SK-MEL-5 (cell line): ENCODE measurements at regions not wholly inside any gene's neighbourhood (a gene's known extent, or its start where the extent isn't known, plus 50 kb on each side); places are given as distances from the start of the nearest gene placed in this dataset.
A peak's percentile ranks its signal among the peaks of the same experiment; 100 is the strongest.
"Not testable (repeated sequence)": the region's sequence is repeated elsewhere in the genome, so short reads cannot be mapped to it uniquely, and the experiment has no call there.

ENCODE experiments used
- DNase-seq: peaks from one replicate; pipeline ENCODE4 v3.0.0-alpha.2; 2016; ENCODE audit warnings: low read depth, low spot score
- in situ Hi-C: cut with HindIII; loops from 2 replicates; pipeline ENCODE4 v1.10.0; 2016; ENCODE audit warnings: low sequenced_read_pairs, high pct_unique_total_duplicates, low pct_unique_long_range_greater_than_20kb

DNA sequence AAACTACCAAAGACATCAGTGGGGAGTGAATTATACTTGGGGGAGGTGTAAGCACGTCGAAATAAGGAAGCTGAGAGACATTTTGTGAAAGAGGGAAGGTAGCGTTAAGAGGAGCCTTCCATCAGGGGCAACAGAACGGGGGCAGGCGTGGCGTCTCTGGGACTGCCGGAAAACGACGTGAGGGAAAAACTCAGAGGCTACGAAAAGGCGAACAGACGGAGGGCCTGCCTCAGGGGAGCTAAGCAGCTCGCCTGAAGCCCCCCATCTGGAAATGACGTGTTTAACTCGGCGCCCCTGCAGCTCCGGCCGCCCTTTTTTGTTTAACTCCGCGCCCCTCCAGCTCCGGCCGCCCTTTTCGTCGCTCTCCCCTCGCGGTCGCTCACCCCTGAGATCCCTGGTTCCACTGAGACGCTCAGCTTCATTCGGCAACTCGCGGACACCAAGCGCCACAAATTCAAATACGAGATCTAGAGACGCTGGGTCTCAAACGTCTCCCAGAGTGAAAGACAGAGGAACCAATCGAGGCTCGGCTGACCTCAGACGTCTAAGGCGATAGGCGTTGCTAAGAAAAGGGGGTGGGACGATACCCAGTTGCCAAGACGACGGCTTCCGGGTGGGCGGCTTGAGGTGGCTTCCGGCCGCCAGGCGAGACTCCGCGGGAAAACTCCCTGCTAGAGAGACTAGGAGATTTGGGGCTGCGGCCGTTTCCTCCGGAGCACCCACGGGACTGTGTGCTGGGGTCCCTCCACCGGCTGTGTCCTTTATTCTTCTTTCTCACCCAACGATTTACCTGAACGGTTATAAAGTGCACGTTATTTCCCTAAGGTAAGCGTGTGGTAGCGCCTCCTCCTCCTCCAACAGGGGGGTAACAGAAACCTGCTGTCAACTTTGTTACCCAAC is 383.2 kb downstream of the ZFHX3 start:
- in situ Hi-C loops: no loop called here
- peak; percentile 98 for DNase-seq

DNA sequence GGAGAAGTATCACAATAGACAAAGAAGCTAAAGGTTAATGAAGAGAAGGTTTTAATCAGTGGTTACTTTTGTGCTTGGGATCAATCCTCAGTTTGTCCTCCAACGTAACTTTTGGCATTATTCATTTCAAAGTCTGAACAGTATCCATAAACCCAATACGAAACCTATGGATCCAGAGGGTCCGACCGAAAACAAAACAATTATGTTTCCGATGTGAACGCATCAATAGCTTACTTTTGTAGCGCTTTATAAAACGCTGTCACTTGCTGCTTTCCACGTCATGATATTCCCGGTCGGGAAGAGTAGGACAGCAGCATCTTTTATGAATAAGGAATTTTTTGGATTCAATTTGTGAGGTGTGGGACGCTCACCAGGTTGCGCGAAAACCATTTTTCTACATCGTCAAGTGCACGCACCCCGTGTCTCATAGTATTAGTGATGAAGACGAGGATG is 383.8 kb downstream of the ZFHX3 start:
- DNase-seq: no peak
- in situ Hi-C loops: no loop called here

DNA sequence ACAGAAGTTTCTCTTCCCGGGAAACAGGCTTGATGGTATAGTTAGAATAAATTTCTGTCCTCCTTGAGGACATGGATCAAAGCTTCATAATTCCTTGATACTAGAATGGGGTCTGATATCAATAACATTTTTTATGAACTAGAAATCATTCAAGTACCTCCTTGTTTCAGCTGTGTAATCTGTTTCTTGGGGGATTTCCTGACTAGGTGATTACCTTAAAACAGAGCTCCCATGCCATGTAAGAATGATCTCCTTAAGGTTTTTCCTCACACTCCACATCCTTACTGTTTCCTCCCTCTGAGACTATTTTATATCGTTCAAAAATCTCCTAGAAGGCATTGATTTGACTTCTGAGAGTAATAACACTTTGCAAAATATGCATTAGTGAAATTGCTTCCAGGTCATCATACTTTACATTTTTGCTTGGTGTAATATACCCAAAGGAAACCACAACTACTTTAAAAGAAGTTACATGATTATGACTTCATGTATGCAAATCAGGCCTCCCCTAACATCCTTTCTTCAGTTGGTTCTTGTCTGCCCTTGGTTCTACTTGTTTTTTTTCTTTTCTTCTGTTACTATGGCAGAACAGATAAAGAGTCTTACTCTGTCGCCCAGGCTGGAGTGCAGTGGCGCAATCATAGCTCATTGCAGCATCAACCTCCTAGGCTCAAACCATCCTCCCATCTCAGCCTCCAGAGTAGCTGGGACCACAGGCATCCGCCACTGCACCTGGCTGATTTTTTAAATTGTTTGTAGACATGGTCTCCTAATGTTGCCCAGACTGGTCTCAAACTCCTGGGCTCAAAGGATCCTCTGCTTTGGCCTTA is 388.8 kb downstream of the ZFHX3 start:
- in situ Hi-C loops: no loop called here
- DNase-seq: no peak

DNA sequence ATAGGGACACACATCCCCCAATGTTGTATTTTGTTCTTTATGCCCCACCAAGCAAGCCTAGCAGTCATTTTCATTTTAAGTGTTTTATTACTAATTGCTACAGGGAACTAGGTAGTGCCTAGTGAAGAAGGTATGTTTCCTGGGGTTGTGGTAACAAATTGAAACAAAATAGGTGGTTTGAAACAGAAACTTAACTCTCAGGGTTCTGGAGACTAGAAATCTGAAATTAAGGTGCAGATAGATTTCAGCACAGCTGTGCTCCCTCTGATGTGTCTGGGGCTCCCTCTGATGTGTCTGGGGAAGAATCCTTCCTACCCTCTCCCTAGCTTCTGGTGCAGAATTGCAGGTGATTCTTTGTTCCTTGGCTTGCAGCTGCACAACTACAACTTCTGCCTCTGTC is 390.1 kb downstream of the ZFHX3 start:
- in situ Hi-C loops: no loop called here
- no peak for DNase-seq

DNA sequence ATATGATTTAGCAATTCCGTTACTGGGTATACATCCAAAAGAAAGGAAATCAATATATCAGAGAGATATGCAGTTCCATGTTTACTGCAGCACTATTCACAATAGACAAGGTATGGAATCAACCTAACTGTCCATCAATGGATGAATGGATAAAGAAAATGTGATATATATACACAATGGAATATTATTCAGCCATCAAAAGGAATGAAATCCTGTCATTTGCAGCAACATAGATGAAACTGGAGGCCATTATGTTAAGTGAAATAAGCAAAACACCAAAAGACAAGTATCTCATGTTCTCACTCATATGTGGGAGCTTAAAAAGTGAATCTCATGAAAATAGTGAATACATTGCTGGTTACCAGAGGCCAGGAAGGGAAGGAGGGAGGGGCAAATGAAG is 390.8 kb downstream of the ZFHX3 start:
- in situ Hi-C loops: no loop called here
- no peak for DNase-seq

DNA sequence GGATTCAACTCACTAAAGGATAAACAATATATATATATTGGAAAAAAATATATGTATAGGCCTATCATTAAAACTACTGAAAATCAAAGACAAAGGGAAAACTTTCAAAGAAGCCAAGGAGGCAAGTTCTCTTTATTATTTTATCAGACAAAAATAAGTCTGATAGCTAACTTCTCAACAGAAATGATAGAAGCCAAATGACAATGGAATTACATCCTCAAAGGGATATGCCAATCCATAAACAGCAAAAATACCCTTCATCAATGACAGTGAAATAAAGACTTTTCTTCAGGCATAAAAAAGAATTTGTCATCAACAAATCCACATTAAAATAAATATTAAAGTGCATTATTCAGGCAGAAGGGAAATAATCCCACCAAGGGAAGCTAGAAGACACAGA is 393.4 kb downstream of the ZFHX3 start:
- no peak for DNase-seq
- in situ Hi-C loops: no loop called here

DNA sequence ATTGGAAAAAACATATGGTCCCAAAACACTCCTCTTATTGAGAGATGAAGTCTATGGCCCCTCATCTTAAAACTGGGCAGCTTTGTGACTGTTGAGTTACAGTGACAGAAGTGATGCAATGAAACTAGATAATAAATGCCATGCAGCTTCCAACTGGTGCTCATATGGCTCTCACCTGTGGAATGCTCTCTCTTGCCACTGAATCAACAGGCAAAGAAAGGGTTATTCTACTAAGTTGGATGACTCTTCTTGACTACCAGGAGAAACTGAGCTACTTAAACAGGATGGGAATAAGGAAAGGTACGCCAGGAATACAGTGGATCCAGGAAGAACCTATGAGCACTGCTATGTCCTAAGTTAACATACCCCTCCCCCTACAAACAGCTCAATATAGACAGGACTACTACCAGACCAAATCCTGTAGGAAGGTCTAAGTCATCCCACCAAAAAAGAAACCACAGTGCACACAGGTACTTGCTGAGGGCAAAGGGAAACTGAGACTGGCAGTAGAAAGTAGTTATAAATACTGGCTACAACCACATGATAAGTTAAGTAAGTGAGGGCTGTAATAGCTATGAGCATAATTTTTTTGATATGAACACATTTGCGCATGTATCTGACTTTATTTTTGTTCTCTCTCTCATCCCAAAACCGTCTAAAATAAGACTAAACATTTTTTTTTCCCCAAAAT is 398.5 kb downstream of the ZFHX3 start:
- no peak for DNase-seq
- in situ Hi-C loops: no loop called here

DNA sequence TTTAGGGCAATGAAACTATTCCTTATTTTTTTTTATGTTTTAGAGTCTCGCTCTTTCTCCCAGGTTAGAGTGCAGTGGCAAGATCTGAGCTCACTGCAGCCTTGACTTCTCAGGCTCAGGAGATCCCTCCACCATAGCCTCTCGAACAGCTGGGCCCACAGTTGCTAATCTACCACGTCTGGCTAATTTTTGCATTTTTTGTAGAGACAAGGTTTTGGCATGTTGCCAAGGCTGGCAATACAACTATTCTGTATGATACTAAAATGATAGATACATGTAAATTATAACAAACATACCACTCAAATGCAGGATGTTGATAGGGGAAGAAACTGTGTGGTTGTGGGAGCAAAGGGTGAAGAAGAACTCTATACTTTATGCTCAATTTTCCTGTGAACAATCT is 401.3 kb downstream of the ZFHX3 start:
- in situ Hi-C loops: no loop called here

DNA sequence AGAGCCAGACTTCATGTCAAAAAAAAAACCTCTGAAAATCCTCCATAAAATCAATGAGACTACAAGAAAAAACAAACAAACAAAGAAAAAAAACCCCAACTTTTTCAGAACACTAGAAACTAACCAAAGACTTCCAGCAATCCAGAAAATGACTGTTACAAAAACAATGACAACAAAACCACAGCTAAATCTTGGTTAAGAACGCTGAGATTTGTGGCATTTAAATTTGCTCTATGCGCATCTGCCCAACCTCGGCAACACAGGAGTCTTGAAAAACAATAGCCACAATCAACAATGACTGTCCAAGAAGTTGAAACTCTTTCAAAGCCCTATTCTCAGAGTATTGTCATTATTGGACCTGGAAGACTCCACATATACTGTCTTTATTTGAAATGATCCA is 402.4 kb downstream of the ZFHX3 start:
- DNase-seq: no peak
- in situ Hi-C loops: no loop called here

More for the DNA sequence above, 401.3 kb downstream of the ZFHX3 start:
- no peak for DNase-seq

DNA sequence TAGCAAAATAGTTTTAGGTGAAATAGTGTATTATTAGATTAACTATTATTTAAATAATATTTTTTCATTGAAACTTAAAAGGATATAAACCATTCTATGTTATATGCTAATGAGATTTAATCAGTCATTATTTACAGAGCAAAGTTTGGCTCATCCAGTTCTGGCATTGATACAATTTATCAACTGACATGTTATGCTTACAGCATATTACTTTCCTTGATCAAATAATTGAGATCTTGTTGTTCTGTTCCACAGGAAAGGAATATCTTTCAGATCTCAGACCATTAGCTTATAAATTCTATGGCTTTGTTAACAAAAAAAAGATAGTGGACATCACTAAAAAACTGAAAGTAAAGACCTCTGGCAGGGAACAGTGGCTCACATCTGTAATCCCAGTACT is 403.0 kb downstream of the ZFHX3 start:
- in situ Hi-C loops: no loop called here

DNA sequence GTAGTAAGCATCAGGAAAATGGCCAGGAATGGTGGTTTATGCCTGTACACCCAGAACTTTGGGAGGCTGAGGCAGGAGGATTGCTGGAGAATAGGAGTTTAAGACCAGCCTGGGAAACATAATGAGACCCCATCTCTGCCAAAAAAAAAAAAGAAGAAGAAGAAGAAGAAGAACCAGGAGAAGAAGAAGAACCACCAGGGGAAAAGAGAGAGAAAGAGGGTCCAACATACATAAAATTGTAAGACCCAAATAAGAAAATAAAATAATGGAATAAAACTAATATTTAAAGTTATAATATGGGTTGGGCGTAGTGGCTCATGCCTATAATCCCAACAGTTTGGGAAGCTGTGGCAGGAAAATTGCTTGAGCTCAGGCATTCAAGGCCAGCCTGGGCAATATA is 408.4 kb downstream of the ZFHX3 start:
- in situ Hi-C loops: no loop called here

More for the DNA sequence above, 403.0 kb downstream of the ZFHX3 start:
- DNase-seq: no peak

DNA sequence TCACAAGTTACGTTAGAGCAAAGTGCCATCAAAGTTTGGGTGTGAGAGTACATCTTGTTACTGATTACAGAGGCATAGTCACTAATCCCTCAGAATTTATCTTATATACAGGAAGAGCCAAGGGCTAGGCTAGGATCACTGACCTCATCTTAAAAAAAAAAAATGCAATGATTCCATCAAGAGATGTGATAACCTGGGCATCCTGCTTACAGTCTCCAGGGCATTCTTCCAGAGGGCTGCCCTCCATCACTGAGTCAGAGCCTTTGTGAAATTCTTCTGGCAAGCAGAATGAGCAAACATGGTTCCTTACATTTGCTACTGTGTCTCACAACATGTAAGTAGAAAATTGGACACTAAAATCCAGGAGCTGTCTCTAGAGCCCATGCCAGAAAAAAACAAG is 410.6 kb downstream of the ZFHX3 start:
- DNase-seq: no peak
- in situ Hi-C loops: no loop called here

More for the DNA sequence above, 408.4 kb downstream of the ZFHX3 start:
- no peak for DNase-seq

DNA sequence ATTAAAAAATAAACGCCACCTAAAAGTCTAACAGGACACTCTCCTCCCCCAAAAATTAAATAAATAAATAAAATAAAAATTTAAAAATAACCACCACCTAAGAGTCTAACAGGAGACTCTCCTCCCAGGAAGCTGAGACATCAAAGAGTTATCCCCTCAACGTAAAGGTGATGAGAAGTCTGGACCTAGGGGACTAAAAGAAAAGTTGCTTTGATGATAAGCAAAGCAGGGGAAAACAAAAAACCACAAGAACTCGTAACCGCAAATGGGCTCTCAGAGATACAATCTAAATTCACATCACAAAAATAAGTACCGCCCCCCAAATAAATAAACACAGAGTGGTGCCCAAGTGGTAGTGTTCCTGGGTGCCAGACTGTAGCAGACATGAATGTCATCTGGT is 412.2 kb downstream of the ZFHX3 start:
- in situ Hi-C loops: no loop called here
- no peak for DNase-seq

DNA sequence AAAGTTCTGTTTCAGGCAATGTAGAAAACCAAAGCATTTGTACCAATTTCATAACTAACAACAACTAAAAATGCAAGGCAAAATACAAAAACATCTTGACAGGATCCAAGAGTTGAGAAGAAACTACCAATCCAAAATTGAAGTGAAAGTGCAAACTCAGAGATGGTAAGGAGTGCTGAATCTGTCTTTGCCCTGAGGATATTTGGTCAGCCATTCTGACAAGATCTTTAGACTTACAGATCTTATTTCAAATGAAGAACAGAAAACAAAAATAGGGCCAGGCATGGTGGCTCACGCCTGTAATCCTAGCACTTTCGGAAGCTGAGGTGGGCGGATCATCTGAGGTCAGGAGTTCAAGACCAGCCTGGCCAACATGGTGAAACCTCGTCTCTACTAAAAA is 412.8 kb downstream of the ZFHX3 start:
- DNase-seq: no peak
- in situ Hi-C loops: no loop called here

DNA sequence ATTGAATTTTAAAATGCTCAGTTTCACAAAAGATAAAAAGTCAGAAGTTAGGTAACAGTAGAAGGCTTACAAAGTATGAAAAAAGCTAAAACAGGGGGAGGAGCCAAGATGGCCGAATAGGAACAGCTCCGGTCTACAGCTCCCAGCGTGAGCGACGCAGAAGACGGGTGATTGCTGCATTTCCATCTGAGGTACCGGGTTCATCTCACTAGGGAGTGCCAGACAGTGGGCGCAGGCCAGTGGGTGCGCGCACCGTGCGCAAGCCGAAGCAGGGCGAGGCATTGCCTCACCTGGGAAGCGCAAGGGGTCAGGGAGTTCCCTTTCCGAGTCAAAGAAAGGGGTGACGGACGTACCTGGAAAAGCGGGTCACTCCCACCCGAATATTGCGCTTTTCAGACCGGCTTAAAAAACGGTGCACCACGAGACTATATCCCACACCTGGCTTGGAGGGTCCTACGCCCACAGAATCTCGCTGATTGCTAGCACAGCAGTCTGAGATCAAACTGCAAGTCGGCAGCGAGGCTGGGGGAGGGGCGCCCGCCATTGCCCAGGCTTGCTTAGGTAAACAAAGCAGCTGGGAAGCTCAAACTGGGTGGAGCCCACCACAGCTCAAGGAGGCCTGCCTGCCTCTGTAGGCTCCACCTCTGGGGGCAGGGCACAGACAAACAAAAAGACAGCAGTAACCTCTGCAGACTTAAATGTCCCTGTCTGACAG is 420.6 kb downstream of the ZFHX3 start:
- in situ Hi-C loops: not testable (repeated sequence)
- peak; percentile 8 for DNase-seq

DNA sequence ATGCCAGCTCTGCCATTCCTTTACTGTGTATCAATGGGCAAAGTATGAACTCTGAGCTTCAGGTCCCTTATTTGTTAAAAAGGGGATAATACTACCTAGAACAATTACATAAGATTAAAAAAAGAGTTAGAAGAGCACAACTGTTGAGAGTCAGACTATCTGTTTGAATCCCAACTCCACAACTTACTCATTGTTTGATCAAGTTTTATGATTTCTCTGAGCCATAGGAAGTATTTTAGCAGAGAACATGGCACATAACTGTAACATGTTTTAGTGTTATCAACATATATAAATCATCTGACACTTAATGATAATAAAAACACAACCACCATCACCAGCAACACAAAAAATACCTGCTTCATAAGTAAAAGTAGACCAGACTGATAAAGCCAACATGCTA is 421.3 kb downstream of the ZFHX3 start:
- no peak for DNase-seq
- in situ Hi-C loops: no loop called here

DNA sequence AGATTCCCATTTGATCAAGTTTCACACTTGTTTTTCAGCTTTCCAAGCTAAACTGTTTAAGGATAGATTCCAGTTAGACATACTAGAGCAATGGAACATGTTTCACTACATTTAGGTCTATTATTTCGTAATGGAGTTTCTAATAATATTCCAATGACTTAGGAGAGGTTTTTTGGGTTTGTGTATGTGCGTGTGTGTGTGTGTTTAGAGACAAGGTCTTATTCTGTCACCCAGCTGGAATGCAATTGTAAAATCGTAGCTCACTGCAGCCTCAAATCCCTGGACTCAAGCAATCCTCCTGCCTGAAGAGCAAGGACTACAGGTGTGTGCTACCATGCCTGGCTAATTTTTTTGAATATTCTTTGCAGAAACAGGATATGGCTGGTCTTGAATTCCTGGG is 426.3 kb downstream of the ZFHX3 start:
- DNase-seq: no peak
- in situ Hi-C loops: no loop called here

DNA sequence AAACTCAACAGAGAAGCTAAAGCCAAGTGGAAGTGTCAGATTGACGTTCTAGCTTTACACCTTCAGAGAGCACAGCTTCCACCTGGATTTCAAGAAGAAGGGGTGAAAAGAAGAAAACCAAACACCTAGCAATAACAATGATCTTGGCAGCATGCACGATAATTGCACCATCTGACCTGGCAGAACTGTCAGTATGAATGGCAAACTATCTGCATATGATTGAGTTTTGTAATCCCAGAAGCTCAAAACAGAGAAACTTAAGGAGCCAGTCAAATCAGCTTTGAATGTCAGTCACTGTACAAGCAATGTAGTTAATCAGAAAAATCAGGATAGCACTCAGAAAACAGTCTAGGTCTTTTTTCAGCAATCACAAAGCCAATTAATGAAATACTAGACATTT is 427.1 kb downstream of the ZFHX3 start:
- in situ Hi-C loops: no loop called here
- no peak for DNase-seq
